SK-N-SH (cell line): ENCODE measurements at regions not wholly inside any gene's neighbourhood (a gene's known extent, or its start where the extent isn't known, plus 50 kb on each side); places are given as distances from the start of the nearest gene placed in this dataset.

ENCODE experiments used
- CTCF ChIA-PET: fragments of 300-600, 350-600 bp; formaldehyde crosslinking; extraction: SDS; loops from one replicate; lab custom pipeline; 2021; lab: Yijun Ruan, JAX
- POLR2A ChIA-PET: fragments of 350-600 bp; sonication (Branson Sonifier 250); formaldehyde crosslinking; extraction: SDS; loops from one replicate; lab custom pipeline; 2020; ENCODE audit warnings: antibody characterized with exemption, inconsistent platforms; lab: Yijun Ruan, JAX
- DNase-seq: peaks from one replicate; pipeline ENCODE4 v3.0.0; 2012
- H2AFZ ChIP-seq: fragments of 200-600 bp; sonication (generic); 2 replicates; pipeline ENCODE4 v1.8.1; 2016; ENCODE audit warnings: antibody characterized with exemption, mild to moderate bottlenecking, low read depth
- H3F3A ChIP-seq: fragments of 200-600 bp; sonication (generic); replicated peaks from 2 replicates; pipeline ENCODE3; 2016; ENCODE audit warnings: antibody characterized with exemption, mild to moderate bottlenecking; ENCODE audit not compliant: insufficient read depth
- H3K27ac ChIP-seq, 2 experiments: fragments of 200-500 bp in 1 of 2; fragments of 200-600 bp in 1 of 2; sonication (Bioruptor generic) in 1 of 2; sonication (generic), shearing (Covaris generic) in 1 of 2; 2 replicates each; pipeline versions ENCODE4 v1.5.1 to v1.6.1; 2014 to 2016; ENCODE audit warnings: low read depth in 2 of 2, inconsistent platforms in 1 of 2, low read length in 1 of 2, mild to moderate bottlenecking in 1 of 2, mixed read lengths in 1 of 2
- H3K27me3 ChIP-seq: fragments of 200-600 bp; sonication (generic), shearing (Covaris generic); 2 replicates; pipeline ENCODE4 v1.6.1; 2016; ENCODE audit warnings: mixed run types; ENCODE audit not compliant: insufficient read depth
- H3K36me3 ChIP-seq, 2 experiments: fragments of 200-500 bp in 1 of 2; fragments of 200-600 bp in 1 of 2; sonication (Bioruptor generic) in 1 of 2; sonication (generic) in 1 of 2; replicated peaks in 1 of 2; 2 replicates each; pipeline versions ENCODE3 to v1.5.1; 2014 to 2016; ENCODE audit warnings: low read length in 1 of 2, mild to moderate bottlenecking in 1 of 2; ENCODE audit not compliant: insufficient read depth in 2 of 2, control insufficient read depth in 1 of 2
- H3K4me1 ChIP-seq, 2 experiments: fragments of 200-500 bp in 1 of 2; fragments of 200-600 bp in 1 of 2; sonication (Bioruptor generic) in 1 of 2; sonication (generic), shearing (Covaris generic) in 1 of 2; 2 replicates each; pipeline versions ENCODE4 v1.5.1 to v1.6.1; 2014 to 2016; ENCODE audit warnings: low read depth in 1 of 2, low read length in 1 of 2, mixed run types in 1 of 2; ENCODE audit not compliant: insufficient read depth in 2 of 2, control insufficient read depth in 1 of 2
- H3K4me2 ChIP-seq: fragments of 200-600 bp; sonication (generic), shearing (Covaris generic); 2 replicates; pipeline ENCODE4 v1.6.1; 2017; ENCODE audit warnings: mixed run types
- H3K4me3 ChIP-seq, 2 experiments: fragments of 200-500 bp in 1 of 2; fragments of 200-600 bp in 1 of 2; sonication (Bioruptor generic) in 1 of 2; sonication (generic), shearing (Covaris generic) in 1 of 2; 2 replicates each; pipeline versions ENCODE4 v1.5.1 to v1.8.1; 2014 to 2016; ENCODE audit warnings: low read depth in 2 of 2, inconsistent platforms in 1 of 2, low read length in 1 of 2, mild to moderate bottlenecking in 1 of 2, mixed read lengths in 1 of 2, moderate library complexity in 1 of 2
- H3K79me2 ChIP-seq: fragments of 200-600 bp; sonication (generic); 2 replicates; pipeline ENCODE4 v1.8.1; 2017; ENCODE audit warnings: mild to moderate bottlenecking; ENCODE audit not compliant: insufficient read depth
- H3K9ac ChIP-seq: fragments of 200-600 bp; sonication (generic); 2 replicates; pipeline ENCODE4 v1.6.1; 2017; ENCODE audit warnings: mixed run types
- H3K9me2 ChIP-seq: fragments of 200-600 bp; sonication (generic); 2 replicates; pipeline ENCODE4 v1.6.1; 2017; ENCODE audit warnings: mixed run types
- H3K9me3 ChIP-seq: fragments of 200-600 bp; sonication (generic); 2 replicates; pipeline ENCODE4 v1.6.1; 2017; ENCODE audit warnings: mixed run types, mild to moderate bottlenecking, moderate library complexity
- H4K20me1 ChIP-seq: fragments of 200-600 bp; sonication (generic); 2 replicates; pipeline ENCODE4 v1.6.1; 2017; ENCODE audit warnings: mild to moderate bottlenecking, mixed run types; ENCODE audit not compliant: insufficient read depth
- CHD2 ChIP-seq: fragments of 150-350 bp; IDR thresholded peaks from 2 replicates; pipeline ENCODE4 v1.6.1; 2018; ENCODE audit warnings: low read length; ENCODE audit not compliant: partially characterized antibody
- EP300 ChIP-seq, 2 experiments: IDR thresholded peaks; 2 replicates each; pipeline versions ENCODE4 v1.4.0 to v1.6.1; 2012; ENCODE audit warnings: borderline replicate concordance in 1 of 2, low read depth in 1 of 2, low read length in 1 of 2
- FOXM1 ChIP-seq: IDR thresholded peaks from 2 replicates; pipeline ENCODE4 v1.4.0; 2012; ENCODE audit warnings: low read depth, mild to moderate bottlenecking
- GABPA ChIP-seq: IDR thresholded peaks from 2 replicates; pipeline ENCODE4 v1.4.0; 2012; ENCODE audit warnings: low read depth, mild to moderate bottlenecking
- JUND ChIP-seq: IDR thresholded peaks from 2 replicates; pipeline ENCODE4 v1.4.0; 2012
- MEF2A ChIP-seq: IDR thresholded peaks from 2 replicates; pipeline ENCODE4 v1.4.0; 2012; ENCODE audit warnings: low read depth, borderline replicate concordance
- MXI1 ChIP-seq: IDR thresholded peaks from 2 replicates; pipeline ENCODE4 v1.6.1; 2012; ENCODE audit warnings: mild to moderate bottlenecking, low read depth, low read length, improper control_type of control experiment
- NRF1 ChIP-seq: IDR thresholded peaks from 2 replicates; pipeline ENCODE4 v1.6.1; 2012; ENCODE audit warnings: low read depth, mild to moderate bottlenecking, low read length
- PBX3 ChIP-seq: IDR thresholded peaks from 2 replicates; pipeline ENCODE4; 2012
- POLR2AphosphoS5 ChIP-seq: IDR thresholded peaks from 2 replicates; pipeline ENCODE4 v1.6.1; 2012; ENCODE audit warnings: low read depth, low read length
- RAD21 ChIP-seq: IDR thresholded peaks from 2 replicates; pipeline ENCODE4 v1.6.1; 2012; ENCODE audit warnings: mild to moderate bottlenecking, low read length
- RCOR1 ChIP-seq: fragments of 150-350 bp; IDR thresholded peaks from 2 replicates; pipeline ENCODE4 v1.6.1; 2017; ENCODE audit warnings: antibody characterized with exemption, low read length
- REST ChIP-seq: IDR thresholded peaks from 2 replicates; pipeline ENCODE4 v1.6.1; 2012; ENCODE audit warnings: mild to moderate bottlenecking, low read depth, low read length, moderate library complexity
- SMC3 ChIP-seq: IDR thresholded peaks from 2 replicates; pipeline ENCODE4 v1.6.1; 2012; ENCODE audit warnings: low read depth, low read length, improper control_type of control experiment
- WGBS: methylation state at CpG from one replicate; pipeline ENCODE4 v1.1.6; 2017; ENCODE audit warnings: low lambda C conversion rate; 5-methylcytosine and 5-hydroxymethylcytosine counted together
- TF ChIP-seq, protein P1 (sequence below): fragments of 200-600 bp; sonication (generic); IDR thresholded peaks from 2 replicates; pipeline ENCODE4 v1.6.1; 2017; ENCODE audit warnings: antibody characterized with exemption, mild to moderate bottlenecking, moderate library complexity
- TF ChIP-seq, protein P2 (sequence below): fragments of 150-350 bp; IDR thresholded peaks from 2 replicates; pipeline ENCODE4 v1.6.1; 2016; ENCODE audit warnings: mild to moderate bottlenecking, low read depth, low read length

DNA sequence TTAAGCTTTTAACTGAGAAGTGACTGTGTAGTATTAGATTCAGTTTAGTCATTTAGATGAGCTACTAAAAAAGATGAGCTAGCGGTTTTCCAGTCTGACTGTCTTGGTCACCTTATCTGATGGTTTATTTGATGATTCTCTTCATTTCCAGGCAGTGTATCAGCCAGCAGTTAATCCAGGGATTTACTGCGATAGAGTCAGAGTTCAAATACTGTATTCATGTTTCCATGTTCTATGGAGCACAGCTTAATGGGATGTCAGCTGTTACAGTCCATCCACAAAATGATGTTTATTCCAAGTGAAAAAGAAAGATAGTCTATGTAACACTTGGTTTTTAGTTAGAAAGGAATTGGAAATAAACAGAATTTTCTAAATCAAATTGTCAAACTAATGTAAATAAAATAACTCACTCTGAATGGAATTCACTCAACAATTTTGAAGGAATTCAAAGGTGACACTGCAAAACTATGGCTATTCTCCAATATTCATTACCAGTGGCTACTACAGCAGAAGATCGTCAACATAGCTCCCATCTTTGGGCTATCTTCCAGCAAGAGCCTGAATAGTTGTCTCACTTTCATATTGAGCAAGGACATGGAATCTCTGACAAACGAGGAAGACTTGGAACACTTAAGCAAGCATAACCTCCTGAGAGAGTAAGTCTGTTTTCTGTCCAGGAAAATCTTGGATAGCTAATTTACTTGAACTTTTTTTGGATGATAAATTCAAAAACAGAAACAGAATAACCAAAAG, 54.6 kb upstream of the DPT start (continued):
- no peak for TF ChIP-seq REST
- no peak for TF ChIP-seq RCOR1
- TF ChIP-seq MXI1 = no peak
- TF ChIP-seq NRF1 = no peak
- TF ChIP-seq, protein P1, sequence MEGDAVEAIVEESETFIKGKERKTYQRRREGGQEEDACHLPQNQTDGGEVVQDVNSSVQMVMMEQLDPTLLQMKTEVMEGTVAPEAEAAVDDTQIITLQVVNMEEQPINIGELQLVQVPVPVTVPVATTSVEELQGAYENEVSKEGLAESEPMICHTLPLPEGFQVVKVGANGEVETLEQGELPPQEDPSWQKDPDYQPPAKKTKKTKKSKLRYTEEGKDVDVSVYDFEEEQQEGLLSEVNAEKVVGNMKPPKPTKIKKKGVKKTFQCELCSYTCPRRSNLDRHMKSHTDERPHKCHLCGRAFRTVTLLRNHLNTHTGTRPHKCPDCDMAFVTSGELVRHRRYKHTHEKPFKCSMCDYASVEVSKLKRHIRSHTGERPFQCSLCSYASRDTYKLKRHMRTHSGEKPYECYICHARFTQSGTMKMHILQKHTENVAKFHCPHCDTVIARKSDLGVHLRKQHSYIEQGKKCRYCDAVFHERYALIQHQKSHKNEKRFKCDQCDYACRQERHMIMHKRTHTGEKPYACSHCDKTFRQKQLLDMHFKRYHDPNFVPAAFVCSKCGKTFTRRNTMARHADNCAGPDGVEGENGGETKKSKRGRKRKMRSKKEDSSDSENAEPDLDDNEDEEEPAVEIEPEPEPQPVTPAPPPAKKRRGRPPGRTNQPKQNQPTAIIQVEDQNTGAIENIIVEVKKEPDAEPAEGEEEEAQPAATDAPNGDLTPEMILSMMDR = no peak
- TF ChIP-seq EP300 (IDR thresholded peaks at IDR 0.05; ENCODE audit: borderline replicate concordance in 1 of 2, low read depth in 1 of 2, low read length in 1 of 2) = no peak
- TF ChIP-seq, protein P2, sequence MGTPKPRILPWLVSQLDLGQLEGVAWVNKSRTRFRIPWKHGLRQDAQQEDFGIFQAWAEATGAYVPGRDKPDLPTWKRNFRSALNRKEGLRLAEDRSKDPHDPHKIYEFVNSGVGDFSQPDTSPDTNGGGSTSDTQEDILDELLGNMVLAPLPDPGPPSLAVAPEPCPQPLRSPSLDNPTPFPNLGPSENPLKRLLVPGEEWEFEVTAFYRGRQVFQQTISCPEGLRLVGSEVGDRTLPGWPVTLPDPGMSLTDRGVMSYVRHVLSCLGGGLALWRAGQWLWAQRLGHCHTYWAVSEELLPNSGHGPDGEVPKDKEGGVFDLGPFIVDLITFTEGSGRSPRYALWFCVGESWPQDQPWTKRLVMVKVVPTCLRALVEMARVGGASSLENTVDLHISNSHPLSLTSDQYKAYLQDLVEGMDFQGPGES = no peak
- TF ChIP-seq, all 33 proteins: peak for 0

DNA sequence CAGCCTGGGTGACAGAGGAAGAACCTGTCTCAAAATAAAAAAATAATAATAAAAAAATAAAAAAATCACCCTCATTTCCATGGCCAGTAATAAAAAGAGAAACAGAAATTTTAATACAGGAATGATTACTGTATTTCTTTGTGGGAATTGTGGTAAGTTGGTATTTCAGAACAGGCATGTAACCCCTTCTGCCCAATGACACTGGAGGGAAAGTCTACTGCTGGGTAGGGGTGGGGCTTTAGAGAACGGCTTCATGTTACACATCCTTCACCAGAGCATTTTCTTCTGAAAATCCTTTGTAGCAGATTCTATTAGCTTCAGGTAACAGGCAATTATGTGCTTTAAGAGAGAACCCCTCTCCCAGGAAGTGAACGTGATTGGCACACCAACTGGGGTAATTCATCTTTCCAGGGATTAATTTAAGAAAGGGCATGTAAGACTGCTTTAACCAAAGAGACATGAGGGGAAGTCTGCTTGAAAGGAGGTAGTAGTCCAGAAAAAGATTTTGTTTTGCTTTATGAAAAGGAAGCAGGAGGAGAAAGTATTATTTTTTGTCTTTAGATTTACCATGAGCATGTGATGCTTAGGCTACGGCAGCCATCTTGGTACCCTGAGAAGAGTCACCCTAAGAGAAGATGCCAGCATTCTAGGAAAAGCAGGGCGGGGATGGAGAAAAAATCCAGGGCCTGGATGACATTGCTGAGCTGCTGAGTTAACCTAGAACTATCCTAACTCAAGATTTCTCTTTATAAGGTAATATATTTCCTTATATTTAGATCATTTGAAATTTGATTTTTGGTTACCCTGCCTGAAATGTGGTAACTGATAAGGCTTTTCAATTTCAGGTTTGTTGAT, 57.7 kb upstream of the DPT start:
- no peaks in the 10 kb centered on the region for H3K27me3 ChIP-seq
- H2AFZ ChIP-seq = no peak overlapping the region
- H3K36me3 ChIP-seq = no peaks in the 10 kb centered on the region
- H3K9me3 ChIP-seq = no peaks in the 10 kb centered on the region
- H3K79me2 ChIP-seq = no peaks in the 10 kb centered on the region
- no peak overlapping the region for H3K27ac ChIP-seq
- ChIA-PET CTCF (no interaction called here), POLR2A (no interaction called here)
- H3K9me2 ChIP-seq = no peaks in the 10 kb centered on the region
- 91% methylated on average over 4 of the region's 4 CpGs for WGBS
- no peak overlapping the region for H3K4me2 ChIP-seq
- H3K4me1 ChIP-seq = no peaks in the 10 kb centered on the region; a peak in 1 of 4 replicates
- DNase-seq = no peak
- H3K4me3 ChIP-seq = no peak overlapping the region
- H4K20me1 ChIP-seq = no peaks in the 10 kb centered on the region
- H3F3A ChIP-seq = no peaks in the 10 kb centered on the region
- H3K9ac ChIP-seq = no peak overlapping the region
- TF ChIP-seq CHD2 (no peak), RAD21 (no peak), POLR2AphosphoS5 (no peak), PBX3 (no peak), RCOR1 (no peak), FOXM1 (no peak), EP300 (IDR thresholded peaks at IDR 0.05; ENCODE audit: borderline replicate concordance in 1 of 2, low read depth in 1 of 2, low read length in 1 of 2) (no peak), SMC3 (no peak), JUND (no peak), GABPA (no peak), REST (no peak), MEF2A (no peak)
